RKO (cell line): ENCODE measurements at regions not wholly inside any gene's neighbourhood (a gene's known extent, or its start where the extent isn't known, plus 50 kb on each side); places are given as distances from the start of the nearest gene placed in this dataset.

Source experiments
- DNase-seq: peaks from one replicate; pipeline ENCODE4 v3.0.0-alpha.2; 2016; ENCODE audit warnings: low spot score

GRCh38 chr2:3960106-3960505, 256.7 kb downstream of the DCDC2C start:
- no peak for DNase-seq

- DNase-seq = no peak
Observed at GRCh38 chr2:3962719-3963118, 259.3 kb downstream of the DCDC2C start.

GRCh38 chr2:3965211-3965610, 261.8 kb downstream of the DCDC2C start:
- DNase-seq = no peak

DNA sequence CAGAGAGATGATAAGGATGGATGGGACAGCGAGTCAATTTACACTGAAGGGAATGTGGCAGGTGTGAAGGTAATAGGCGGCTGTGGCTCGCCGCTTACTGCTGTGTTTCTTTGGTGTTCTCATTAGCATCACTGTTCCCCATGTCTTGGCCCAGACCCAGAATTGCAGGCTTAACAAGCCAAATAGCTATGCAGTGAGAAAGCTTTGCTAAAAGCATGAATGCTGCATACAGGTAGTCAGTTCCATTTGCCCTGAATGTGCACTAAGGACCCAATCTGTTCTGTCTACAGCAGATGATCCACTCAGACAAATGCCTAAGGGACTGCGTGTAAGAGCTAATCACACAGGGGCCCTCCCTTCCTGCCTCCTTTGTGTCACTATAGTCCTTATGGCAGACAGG, 262.6 kb downstream of the DCDC2C start:
- no peak for DNase-seq

DNA sequence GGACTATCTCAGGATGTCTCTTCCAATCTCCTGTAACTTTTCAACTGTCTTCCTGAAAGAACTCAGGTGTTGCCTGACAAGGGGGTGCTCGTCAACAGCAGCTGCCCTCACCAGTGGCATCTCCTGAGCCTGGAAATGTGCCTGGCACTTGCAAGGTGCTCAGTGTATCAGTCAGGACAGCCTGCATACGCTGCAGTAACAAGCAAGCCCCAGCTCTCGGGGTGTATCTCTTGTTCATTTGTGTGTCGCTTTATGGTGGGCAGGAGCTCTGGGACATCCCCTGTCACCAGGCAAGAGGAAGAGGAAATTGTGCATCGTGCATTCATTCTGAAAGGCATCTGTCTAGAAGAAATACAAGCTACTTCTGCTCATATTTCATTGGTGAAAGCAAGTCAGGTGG, 263.1 kb downstream of the DCDC2C start:
- no peak for DNase-seq

- no peak for DNase-seq
Observed at GRCh38 chr2:3968736-3969135, 265.4 kb downstream of the DCDC2C start.

DNA sequence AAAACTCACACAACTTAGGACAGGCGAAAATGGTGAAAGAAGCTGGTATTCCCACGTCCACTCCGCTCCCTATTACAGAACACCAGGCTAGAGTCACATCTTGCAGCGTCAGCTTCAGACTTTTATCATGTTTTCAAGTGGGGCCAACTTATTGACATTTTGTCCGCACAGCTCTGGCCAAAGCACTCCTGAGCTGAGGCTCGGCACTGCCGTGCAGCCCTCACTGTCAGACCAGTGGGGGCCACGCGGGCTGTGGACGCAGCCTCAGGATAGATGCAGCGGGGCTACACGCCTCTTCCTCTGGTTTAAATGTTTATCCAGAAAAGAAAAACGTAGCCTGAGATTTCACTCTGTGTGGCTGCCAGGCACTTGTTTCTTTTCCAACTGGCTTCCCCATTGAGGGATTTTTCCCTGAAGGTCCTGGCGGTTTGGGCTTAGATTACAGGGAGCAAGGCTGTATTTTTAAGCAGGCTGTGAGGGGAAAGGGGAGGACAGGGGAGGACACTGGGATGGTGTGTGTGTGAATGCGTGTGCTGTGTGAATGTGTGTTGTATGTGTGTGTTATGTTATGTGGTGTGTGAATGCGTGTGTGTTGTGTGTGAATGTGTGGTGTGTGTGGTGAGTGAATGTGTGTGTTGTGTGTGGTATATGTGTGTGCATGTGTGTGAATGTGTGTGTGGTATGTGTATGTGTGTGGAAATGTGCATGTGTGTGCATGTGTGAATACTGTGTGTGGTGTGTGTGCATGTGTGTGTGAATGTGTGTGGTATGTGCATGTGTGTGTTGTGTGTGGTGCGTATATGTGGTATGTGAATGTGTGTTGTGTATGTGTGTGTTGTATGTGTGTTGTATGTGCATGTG, 267.6 kb downstream of the DCDC2C start:
- no peak for DNase-seq

- DNase-seq = no peak
Observed at GRCh38 chr2:3971652-3972192, 268.3 kb downstream of the DCDC2C start.

DNA sequence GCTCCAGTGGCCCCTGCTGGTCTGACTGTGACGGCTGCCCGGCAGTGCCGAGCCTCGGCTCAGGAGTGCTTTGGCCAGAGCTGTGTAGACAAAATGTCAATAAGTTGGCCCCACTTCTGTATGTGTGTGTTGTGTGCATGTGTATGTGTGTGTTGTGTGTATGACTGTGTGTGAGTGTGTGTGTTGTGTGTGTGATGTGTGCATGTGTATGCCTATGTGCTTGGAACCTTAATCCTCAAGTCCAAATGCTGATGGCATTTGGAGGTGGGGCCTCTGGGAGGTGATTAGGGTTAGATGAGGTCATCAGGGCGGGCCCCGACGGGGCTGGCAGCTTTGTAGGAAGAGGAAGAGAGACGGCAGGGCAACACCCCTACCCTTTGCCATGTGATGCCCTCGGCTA, 269.0 kb downstream of the DCDC2C start:
- DNase-seq = no peak

DNA sequence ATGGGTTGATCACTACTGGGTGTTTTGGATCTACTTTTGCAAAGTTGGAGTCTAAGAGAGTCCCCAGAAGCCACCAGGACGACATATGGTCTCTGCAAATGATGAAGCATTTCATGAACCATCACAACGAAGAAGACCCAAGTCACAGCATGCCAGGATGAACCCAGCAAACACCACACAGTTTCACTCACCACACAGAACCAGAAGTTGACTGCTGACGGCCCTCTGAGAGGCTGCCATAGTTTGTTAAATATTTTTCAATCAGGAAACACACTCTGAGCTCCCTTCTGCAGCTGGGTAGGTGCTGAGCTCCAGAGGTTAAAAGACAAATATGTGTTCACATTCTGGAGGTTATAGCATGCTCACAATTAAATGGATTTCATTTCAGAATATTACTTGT, 271.4 kb downstream of the DCDC2C start:
- no peak for DNase-seq

- no peak for DNase-seq
Observed at GRCh38 chr2:3981446-3981987, 278.1 kb downstream of the DCDC2C start.

DNA sequence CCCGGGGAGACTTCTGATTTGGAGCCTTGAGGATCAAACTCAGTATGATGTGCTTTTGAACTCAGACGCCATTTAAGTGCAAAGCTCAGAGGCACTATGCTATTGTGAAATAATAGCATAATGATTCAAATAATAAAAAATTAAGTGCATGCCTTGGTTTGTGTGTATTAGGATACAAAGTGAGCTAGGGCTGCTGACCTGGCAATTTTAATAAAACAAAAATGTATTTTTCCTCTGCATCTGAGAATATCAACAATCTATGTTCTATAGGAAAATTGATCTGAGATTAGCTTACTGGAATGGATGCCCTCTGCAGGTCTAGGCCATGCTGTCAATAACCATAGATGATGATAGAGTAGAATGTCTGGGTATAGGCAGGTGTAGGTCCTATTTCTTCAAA, 278.8 kb downstream of the DCDC2C start:
- DNase-seq = no peak

GRCh38 chr2:3986063-3986462, 282.7 kb downstream of the DCDC2C start:
- no peak for DNase-seq

- DNase-seq = no peak
Observed at GRCh38 chr2:3986530-3987258, 283.3 kb downstream of the DCDC2C start.

GRCh38 chr2:4002841-4003403, 299.5 kb downstream of the DCDC2C start:
- no peak for DNase-seq

DNA sequence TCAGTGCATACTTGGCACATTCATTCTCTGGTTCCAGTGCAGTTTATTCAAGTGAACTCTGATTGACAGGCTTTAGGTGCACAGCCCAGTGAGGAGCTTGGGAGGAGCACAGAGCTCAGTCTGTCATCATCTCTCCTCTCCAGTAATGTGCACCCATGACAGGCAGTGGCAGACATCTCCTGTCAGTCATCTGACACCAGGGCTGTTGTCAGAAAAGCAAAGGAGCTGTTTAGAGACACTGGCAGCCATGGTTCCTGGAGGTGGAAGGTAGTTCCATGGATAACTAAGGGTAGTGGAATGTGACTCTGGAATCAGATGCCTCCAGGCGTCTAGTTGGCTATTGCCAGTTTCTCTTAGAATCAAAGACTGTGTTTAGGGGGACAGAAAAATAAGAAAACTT, 308.8 kb downstream of the DCDC2C start:
- DNase-seq = no peak

DNA sequence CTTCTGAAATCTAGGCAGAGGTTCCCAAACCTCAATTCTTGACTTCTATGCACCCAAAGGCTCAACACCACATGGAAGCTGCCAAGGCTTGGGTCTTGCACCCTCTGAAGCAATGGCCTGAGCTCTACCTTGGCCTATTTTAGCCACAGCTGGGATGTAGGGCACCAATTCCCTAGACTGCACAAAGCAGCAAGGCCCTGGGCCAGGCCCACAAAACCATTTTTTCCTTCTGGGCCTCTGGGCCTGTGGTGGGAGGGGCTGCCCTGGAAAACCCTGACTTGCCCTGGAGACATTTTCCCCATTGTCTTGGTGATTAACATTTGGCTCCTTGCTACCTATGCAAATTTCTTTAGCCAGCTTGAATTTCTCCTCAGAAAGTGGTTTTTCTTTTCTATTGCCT, 315.2 kb downstream of the DCDC2C start:
- no peak for DNase-seq

GRCh38 chr2:4020153-4020552, 316.8 kb downstream of the DCDC2C start:
- no peak for DNase-seq

DNA sequence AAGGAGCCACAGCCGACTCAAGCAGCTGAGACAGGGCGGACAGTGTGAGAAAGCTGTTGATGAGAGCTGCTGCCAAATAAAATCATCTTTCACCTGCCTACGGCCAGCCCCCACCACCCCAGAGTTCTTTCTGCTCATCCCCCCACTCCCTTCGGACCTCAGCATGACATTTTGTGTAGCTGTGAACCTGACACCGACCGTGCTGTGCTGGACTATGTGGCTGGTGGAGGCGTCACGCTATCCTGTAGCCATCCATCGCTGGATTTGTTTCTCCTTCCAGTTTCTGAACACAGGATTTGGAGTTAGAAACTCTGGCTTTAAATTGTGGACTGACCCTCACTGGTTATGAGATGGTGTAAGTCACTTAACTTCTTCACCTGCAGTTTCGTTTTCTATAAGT, 317.3 kb downstream of the DCDC2C start:
- DNase-seq = no peak

- no peak for DNase-seq
Observed at GRCh38 chr2:4024605-4025004, 321.2 kb downstream of the DCDC2C start.

DNA sequence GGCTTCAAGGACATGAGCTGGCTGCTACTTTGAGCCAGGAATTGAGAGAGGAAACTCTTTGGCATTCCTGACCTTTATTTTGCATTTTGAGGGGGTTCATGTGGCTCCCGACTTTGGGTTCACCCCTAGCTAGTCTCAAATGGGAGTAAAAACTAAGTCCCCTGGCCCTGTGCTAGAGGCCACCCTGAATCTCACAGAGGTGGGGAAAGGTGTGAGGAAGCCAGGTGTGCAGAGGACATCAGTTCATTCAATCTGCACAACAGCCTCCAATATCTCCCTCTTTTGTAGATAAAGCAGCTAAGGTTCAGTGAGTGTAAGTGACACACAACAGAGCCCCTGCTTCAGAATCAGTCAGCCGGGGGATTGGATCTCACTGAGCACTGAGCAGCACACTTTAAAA, 325.7 kb downstream of the DCDC2C start:
- no peak for DNase-seq

DNA sequence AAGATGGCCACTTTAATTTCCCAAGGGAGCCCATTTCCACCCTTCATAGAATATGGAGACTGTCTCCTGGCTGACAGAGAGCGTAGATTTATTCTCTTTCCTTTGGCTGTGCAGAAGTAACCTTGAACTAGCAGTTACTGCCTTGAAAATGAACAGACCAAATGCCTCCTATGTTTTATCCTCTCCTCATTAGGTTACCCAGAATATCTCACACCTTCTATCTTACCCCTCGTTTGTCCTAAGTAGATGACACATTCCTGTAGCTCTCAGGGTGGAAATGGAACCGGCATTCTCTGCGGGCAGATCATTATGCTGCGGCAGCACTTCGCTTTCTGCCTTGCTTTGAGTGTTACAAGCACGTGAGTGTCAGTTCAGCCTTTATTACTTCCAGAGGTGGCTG, 336.5 kb downstream of the DCDC2C start:
- no peak for DNase-seq
